NCI-H1417 treated with DMSO at 0.1 percent for 48 hours (cell line): ENCODE measurements at regions not wholly inside any gene's neighbourhood (a gene's known extent, or its start where the extent isn't known, plus 50 kb on each side); places are given as distances from the start of the nearest gene placed in this dataset.
A peak's percentile ranks its signal among the peaks of the same experiment; 100 is the strongest.

Experiments used
- DNase-seq: peaks from one replicate; lab custom pipeline; 2025; lab: John Stamatoyannopoulos, UW

- no peak for DNase-seq
Observed at GRCh38 chr6:15876406-15876805, 213.6 kb upstream of the DTNBP1 start.

- no peak for DNase-seq
Observed at GRCh38 chr6:15875797-15876196, 213.0 kb upstream of the DTNBP1 start.

GRCh38 chr6:15874821-15875220 is 212.0 kb upstream of the DTNBP1 start:
- DNase-seq: no peak

- DNase-seq: no peak
Observed at GRCh38 chr6:15874326-15874725, 211.5 kb upstream of the DTNBP1 start.

GRCh38 chr6:15872241-15873103 is 209.6 kb upstream of the DTNBP1 start:
- no peak for DNase-seq

- DNase-seq: no peak
Observed at GRCh38 chr6:15871276-15871675, 208.4 kb upstream of the DTNBP1 start.

GRCh38 chr6:15870333-15871043 is 207.7 kb upstream of the DTNBP1 start:
- no peak for DNase-seq

- DNase-seq: no peak
Observed at GRCh38 chr6:15864708-15865062, 201.9 kb upstream of the DTNBP1 start.

- no peak for DNase-seq
Observed at GRCh38 chr6:15864038-15864707, 201.3 kb upstream of the DTNBP1 start.

- no peak for DNase-seq
Observed at GRCh38 chr6:15862810-15863209, 200.0 kb upstream of the DTNBP1 start.

- DNase-seq: no peak
Observed at GRCh38 chr6:15861486-15861885, 198.7 kb upstream of the DTNBP1 start.

- DNase-seq: peak; percentile 30
Observed at GRCh38 chr6:15854826-15855710, 192.2 kb upstream of the DTNBP1 start.

GRCh38 chr6:15854378-15854777 is 191.6 kb upstream of the DTNBP1 start:
- no peak for DNase-seq

- no peak for DNase-seq
Observed at GRCh38 chr6:15853259-15853658, 190.4 kb upstream of the DTNBP1 start.

- no peak for DNase-seq
Observed at GRCh38 chr6:15852289-15852688, 189.5 kb upstream of the DTNBP1 start.

GRCh38 chr6:15849395-15849794 is 186.6 kb upstream of the DTNBP1 start:
- DNase-seq: no peak

- no peak for DNase-seq
Observed at GRCh38 chr6:15845492-15845891, 182.7 kb upstream of the DTNBP1 start.

GRCh38 chr6:15843764-15844163 is 180.9 kb upstream of the DTNBP1 start:
- DNase-seq: no peak

- DNase-seq: no peak
Observed at GRCh38 chr6:15843226-15843625, 180.4 kb upstream of the DTNBP1 start.

- no peak for DNase-seq
Observed at GRCh38 chr6:15842727-15843117, 179.9 kb upstream of the DTNBP1 start.

- DNase-seq: no peak
Observed at GRCh38 chr6:15841937-15842726, 179.3 kb upstream of the DTNBP1 start.
